Calu3 (cell line): ENCODE measurements at regions not wholly inside any gene's neighbourhood (a gene's known extent, or its start where the extent isn't known, plus 50 kb on each side); places are given as distances from the start of the nearest gene placed in this dataset.

Experiments
- BruUV-seq: library from RNA; stranded (reverse); fragments of 400-500 nt; replicated peaks from 2 replicates; lab custom pipeline; 2021; lab: Mats Ljungman, UMichigan
- CTCF ChIA-PET: fragments of 300-600 bp; sonication (Branson Sonifier 250); formaldehyde crosslinking; loops from one replicate; lab custom pipeline; 2022; ENCODE audit warnings: antibody characterized with exemption; lab: Charles Lee
- DNase-seq: peaks from one replicate; pipeline ENCODE4 v3.0.0; 2022
- H3K27ac Mint-ChIP-seq: one replicate; pipeline ENCODE4 v1.8.0; 2022; ENCODE audit warnings: mixed read lengths; ENCODE audit not compliant: unreplicated experiment
- H3K27me3 Mint-ChIP-seq: one replicate; pipeline ENCODE4 v1.8.0; 2022; ENCODE audit warnings: mixed read lengths; ENCODE audit not compliant: unreplicated experiment
- H3K36me3 Mint-ChIP-seq: one replicate; pipeline ENCODE4 v1.8.0; 2022; ENCODE audit warnings: mild to moderate bottlenecking, moderate library complexity, mixed read lengths; ENCODE audit not compliant: insufficient read depth, unreplicated experiment
- H3K4me1 Mint-ChIP-seq: one replicate; pipeline ENCODE4 v1.8.0; 2022; ENCODE audit warnings: mild to moderate bottlenecking, low read depth, mixed read lengths; ENCODE audit not compliant: unreplicated experiment
- H3K4me3 Mint-ChIP-seq: one replicate; pipeline ENCODE4 v1.8.0; 2022; ENCODE audit warnings: mild to moderate bottlenecking, low read depth, moderate library complexity, mixed read lengths; ENCODE audit not compliant: unreplicated experiment
- H3K9me3 Mint-ChIP-seq: one replicate; pipeline ENCODE4 v1.8.0; 2022; ENCODE audit warnings: low read depth, mixed read lengths; ENCODE audit not compliant: unreplicated experiment
- intact Hi-C: fragments of 100-400 bp; cut with micrococcal nuclease; formaldehyde crosslinking; loops from one replicate; pipeline ENCODE4 v1.10.0; 2022; ENCODE audit not compliant: unreplicated experiment
- TF ChIP-seq, protein P1 (sequence below): fragments of 200-600 bp; IDR thresholded peaks from one replicate; pipeline ENCODE4 v1.8.0; 2022; ENCODE audit warnings: antibody characterized with exemption; ENCODE audit not compliant: unreplicated experiment

DNA sequence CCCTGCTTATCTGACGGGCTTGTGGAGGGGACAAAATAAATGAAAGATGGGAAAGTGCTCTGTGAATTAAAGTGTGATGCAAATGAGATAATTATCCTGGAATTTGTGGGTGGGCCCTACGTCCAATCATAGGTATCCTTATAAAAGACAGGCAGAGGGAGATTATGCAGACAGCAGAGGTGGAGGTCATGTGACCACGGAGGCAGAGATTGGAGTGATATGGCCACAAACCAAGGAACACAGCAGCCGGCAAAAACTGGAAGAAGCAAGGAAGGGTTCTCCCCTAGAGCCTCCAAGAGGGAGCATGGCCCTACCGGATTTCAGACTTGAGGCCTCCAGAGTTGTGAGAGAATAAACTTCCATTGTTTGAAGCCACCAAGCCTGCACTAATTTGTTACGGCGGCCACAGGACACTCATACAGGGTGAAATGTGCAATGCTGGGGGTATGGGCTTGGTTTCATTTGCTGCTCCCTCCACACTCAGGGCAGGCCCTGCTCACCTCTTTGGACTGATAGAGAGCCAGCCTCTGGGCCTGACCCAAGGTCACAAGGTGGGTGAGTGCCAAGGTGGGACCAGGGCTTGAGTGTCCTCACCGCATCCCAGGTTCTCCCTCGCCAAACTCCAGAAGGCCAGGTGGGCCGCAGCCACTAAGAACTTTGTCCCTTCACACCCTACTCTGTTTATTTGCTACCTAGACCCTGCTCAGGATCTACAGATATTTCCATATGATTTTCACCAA lies 149.6 kb upstream of the TNRC6C start:
- TF ChIP-seq, protein P1, sequence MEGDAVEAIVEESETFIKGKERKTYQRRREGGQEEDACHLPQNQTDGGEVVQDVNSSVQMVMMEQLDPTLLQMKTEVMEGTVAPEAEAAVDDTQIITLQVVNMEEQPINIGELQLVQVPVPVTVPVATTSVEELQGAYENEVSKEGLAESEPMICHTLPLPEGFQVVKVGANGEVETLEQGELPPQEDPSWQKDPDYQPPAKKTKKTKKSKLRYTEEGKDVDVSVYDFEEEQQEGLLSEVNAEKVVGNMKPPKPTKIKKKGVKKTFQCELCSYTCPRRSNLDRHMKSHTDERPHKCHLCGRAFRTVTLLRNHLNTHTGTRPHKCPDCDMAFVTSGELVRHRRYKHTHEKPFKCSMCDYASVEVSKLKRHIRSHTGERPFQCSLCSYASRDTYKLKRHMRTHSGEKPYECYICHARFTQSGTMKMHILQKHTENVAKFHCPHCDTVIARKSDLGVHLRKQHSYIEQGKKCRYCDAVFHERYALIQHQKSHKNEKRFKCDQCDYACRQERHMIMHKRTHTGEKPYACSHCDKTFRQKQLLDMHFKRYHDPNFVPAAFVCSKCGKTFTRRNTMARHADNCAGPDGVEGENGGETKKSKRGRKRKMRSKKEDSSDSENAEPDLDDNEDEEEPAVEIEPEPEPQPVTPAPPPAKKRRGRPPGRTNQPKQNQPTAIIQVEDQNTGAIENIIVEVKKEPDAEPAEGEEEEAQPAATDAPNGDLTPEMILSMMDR: no peak
- peaks cover 14% of the 10 kb centered on the region for H3K27me3 Mint-ChIP-seq
- no peaks in the 10 kb centered on the region for H3K36me3 Mint-ChIP-seq
- H3K4me3 Mint-ChIP-seq: no peak overlapping the region
- H3K4me1 Mint-ChIP-seq: no peaks in the 10 kb centered on the region
- no TSS peak for BruUV-seq
- CTCF ChIA-PET: no interaction called here
- intact Hi-C loops: no loop called here
- H3K9me3 Mint-ChIP-seq: no peaks in the 10 kb centered on the region
- H3K27ac Mint-ChIP-seq: no peak overlapping the region
- DNase-seq: no peak

DNA sequence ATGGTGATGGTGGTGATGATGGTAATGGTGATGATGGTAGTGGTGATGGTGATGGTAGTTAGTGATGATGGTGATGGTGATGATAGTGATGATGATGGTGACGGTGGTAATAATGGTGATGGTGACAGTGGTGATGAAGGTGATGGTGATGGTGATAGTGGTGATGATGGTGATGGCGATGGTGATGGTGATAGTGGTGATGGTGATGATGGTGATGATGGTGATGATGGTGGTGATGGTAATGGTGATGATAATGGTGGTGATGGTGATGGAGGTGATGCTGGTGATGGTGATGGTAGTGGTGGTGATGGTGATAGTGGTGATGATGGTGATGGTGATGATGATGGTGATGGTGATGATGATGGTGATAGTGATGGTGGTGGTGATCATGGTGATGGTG lies 148.7 kb upstream of the TNRC6C start:
- no peaks in the 10 kb centered on the region for H3K4me1 Mint-ChIP-seq
- BruUV-seq: no TSS peak

DNA sequence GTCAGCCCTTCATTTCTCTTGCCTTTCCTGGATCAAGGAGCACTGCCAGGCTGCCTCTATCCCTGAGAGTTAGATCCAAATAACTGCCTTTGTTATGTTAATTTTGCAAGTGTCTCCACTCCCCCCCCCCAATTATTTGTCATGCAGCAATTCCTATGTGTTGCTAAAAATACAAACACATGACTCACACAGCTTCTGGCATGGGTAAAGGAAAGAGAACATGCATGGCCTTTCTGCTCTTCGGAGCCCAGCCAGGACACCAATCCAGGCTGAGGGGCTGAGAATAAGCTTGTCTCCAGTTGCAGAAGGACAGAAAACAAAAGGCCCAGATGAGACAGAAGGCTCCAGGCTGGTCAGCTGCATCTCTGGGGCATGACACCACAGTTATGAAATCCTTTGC lies 148.0 kb upstream of the TNRC6C start:
- no TSS peak for BruUV-seq
- no peaks in the 10 kb centered on the region for H3K9me3 Mint-ChIP-seq
- no peak overlapping the region for H3K4me3 Mint-ChIP-seq
- intact Hi-C loops: no loop called here
- TF ChIP-seq, protein P1: no peak
- H3K27ac Mint-ChIP-seq: no peak overlapping the region
- CTCF ChIA-PET: no interaction called here
- H3K36me3 Mint-ChIP-seq: no peaks in the 10 kb centered on the region
- no peaks in the 10 kb centered on the region for H3K4me1 Mint-ChIP-seq
- DNase-seq: no peak
- H3K27me3 Mint-ChIP-seq: peaks cover 16% of the 10 kb centered on the region

More for the DNA sequence above, 148.7 kb upstream of the TNRC6C start:
- H3K9me3 Mint-ChIP-seq: no peaks in the 10 kb centered on the region
- H3K27ac Mint-ChIP-seq: no peak overlapping the region
- H3K27me3 Mint-ChIP-seq: peaks cover 16% of the 10 kb centered on the region
- H3K4me3 Mint-ChIP-seq: no peak overlapping the region
- TF ChIP-seq, protein P1: no peak
- no peak for DNase-seq
- intact Hi-C loops: no loop called here
- H3K36me3 Mint-ChIP-seq: no peaks in the 10 kb centered on the region
- CTCF ChIA-PET: no interaction called here

DNA sequence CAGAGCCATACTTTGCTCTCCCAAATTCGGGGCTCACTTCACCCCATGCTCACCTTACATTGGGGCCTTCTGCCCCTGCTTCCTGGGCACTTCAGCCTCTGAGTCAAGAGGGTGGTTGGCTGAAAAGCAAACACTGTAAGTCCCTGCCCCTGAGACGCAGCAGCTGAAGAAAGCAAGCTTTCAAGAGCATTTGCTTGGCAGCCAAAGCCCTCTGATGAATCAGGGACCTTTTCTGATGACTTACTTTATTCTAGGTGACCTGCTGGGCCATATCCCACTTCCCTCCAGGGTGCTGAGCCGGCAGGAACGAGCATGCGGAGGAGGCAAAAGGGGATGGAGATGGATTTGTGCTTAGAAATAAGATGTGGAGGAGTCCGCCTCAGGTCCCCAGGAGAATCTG lies 147.0 kb upstream of the TNRC6C start:
- TF ChIP-seq, protein P1: no peak
- intact Hi-C loops: no loop called here

More for the DNA sequence above, 147.0 kb upstream of the TNRC6C start:
- Mint-ChIP-seq H3K36me3 (no peaks in the 10 kb centered on the region), H3K4me3 (no peak overlapping the region), H3K27me3 (peaks cover 16% of the 10 kb centered on the region), H3K4me1 (no peaks in the 10 kb centered on the region), H3K9me3 (no peaks in the 10 kb centered on the region), H3K27ac (no peak overlapping the region)
- BruUV-seq: no TSS peak
- no peak for DNase-seq
- CTCF ChIA-PET: interaction anchor here (0.6 kb wide), 1 partner anchor 433 kb away, joined by 9 read pairs; no protein-coding TSS in a partner anchor
